Mesenchymal stem cell (in vitro differentiated cells and primary cell): ENCODE measurements at regions not wholly inside any gene's neighbourhood (a gene's known extent, or its start where the extent isn't known, plus 50 kb on each side); places are given as distances from the start of the nearest gene placed in this dataset.

Source experiments
- DNase-seq: peaks from one replicate; pipeline ENCODE4 v3.0.0-alpha.2; 2013
- H2AFZ ChIP-seq: one replicate; pipeline ENCODE4 v1.6.1; 2013; ENCODE audit warnings: low read depth, mild to moderate bottlenecking, control low read depth, inconsistent platforms, low read length, moderate library complexity
- H2AK5ac ChIP-seq: 2 replicates; pipeline ENCODE4 v1.6.1; 2013; ENCODE audit warnings: low read length, moderate library complexity, mild to moderate bottlenecking, inconsistent platforms; ENCODE audit not compliant: severe bottlenecking
- H2BK120ac ChIP-seq: one replicate; pipeline ENCODE4 v1.6.1; 2013; ENCODE audit warnings: low read depth, mild to moderate bottlenecking, inconsistent platforms, low read length, moderate library complexity
- H2BK12ac ChIP-seq, 2 experiments: one replicate each; pipeline ENCODE4 v1.6.1; 2013; ENCODE audit warnings: inconsistent platforms in 2 of 2, low read length in 2 of 2, mild to moderate bottlenecking in 2 of 2, moderate library complexity in 2 of 2, control low read depth in 1 of 2
- H2BK15ac ChIP-seq: one replicate; pipeline ENCODE4 v1.6.1; 2013; ENCODE audit warnings: mild to moderate bottlenecking, low read depth, inconsistent platforms; ENCODE audit not compliant: poor library complexity, severe bottlenecking
- H2BK5ac ChIP-seq: 2 replicates; pipeline ENCODE4 v1.6.1; 2013; ENCODE audit warnings: low read depth, mild to moderate bottlenecking, low read length, control low read depth, inconsistent platforms; ENCODE audit not compliant: poor library complexity, severe bottlenecking
- H3K14ac ChIP-seq, 2 experiments: one replicate each; pipeline ENCODE4 v1.6.1; 2013; ENCODE audit warnings: inconsistent platforms in 2 of 2, low read length in 2 of 2, control low read depth in 1 of 2, mild to moderate bottlenecking in 1 of 2, moderate library complexity in 1 of 2
- H3K18ac ChIP-seq, 2 experiments: one replicate each; pipeline ENCODE4 v1.6.1; 2013; ENCODE audit warnings: inconsistent platforms in 2 of 2, low read length in 2 of 2, control low read depth in 1 of 2, low read depth in 1 of 2, mild to moderate bottlenecking in 1 of 2
- H3K23ac ChIP-seq, 2 experiments: one replicate each; pipeline ENCODE4 v1.6.1; 2013; ENCODE audit warnings: inconsistent platforms in 2 of 2, low read length in 2 of 2, mild to moderate bottlenecking in 2 of 2, moderate library complexity in 2 of 2, control low read depth in 1 of 2
- H3K27ac ChIP-seq: 2 replicates; pipeline ENCODE4 v1.5.1; 2013; ENCODE audit warnings: mild to moderate bottlenecking, moderate library complexity, low read length, control low read depth, inconsistent platforms; ENCODE audit not compliant: poor library complexity, severe bottlenecking
- H3K27me3 ChIP-seq, 2 experiments: 2 replicates each; pipeline versions ENCODE4 v1.6.1 to v1.7.0; 2013; ENCODE audit warnings: low read length in 2 of 2, mild to moderate bottlenecking in 2 of 2, moderate library complexity in 2 of 2, control low read depth in 1 of 2, inconsistent platforms in 1 of 2; ENCODE audit not compliant: control insufficient read depth in 1 of 2, insufficient read depth in 1 of 2
- H3K36me3 ChIP-seq, 2 experiments: 2 replicates each; pipeline versions ENCODE4 v1.6.1 to v1.7.0; 2013; ENCODE audit warnings: low read length in 2 of 2, control low read depth in 1 of 2, inconsistent platforms in 1 of 2, low read depth in 1 of 2, mild to moderate bottlenecking in 1 of 2; ENCODE audit not compliant: insufficient read depth in 2 of 2, control insufficient read depth in 1 of 2
- H3K4ac ChIP-seq, 2 experiments: one replicate each; pipeline ENCODE4 v1.6.1; 2013; ENCODE audit warnings: inconsistent platforms in 2 of 2, low read length in 2 of 2, mild to moderate bottlenecking in 2 of 2, moderate library complexity in 2 of 2, control low read depth in 1 of 2, low read depth in 1 of 2
- H3K4me1 ChIP-seq: 2 replicates; pipeline ENCODE4 v1.6.1; 2013; ENCODE audit warnings: low read depth, low read length, control low read depth; ENCODE audit not compliant: control insufficient read depth, insufficient read depth
- H3K4me2 ChIP-seq: 2 replicates; pipeline ENCODE4 v1.6.1; 2013; ENCODE audit warnings: low read length, mild to moderate bottlenecking, inconsistent platforms; ENCODE audit not compliant: poor library complexity, severe bottlenecking
- H3K4me3 ChIP-seq, 2 experiments: 2 replicates each; pipeline versions ENCODE4 v1.5.1 to v1.7.0; 2013; ENCODE audit warnings: low read length in 2 of 2, mild to moderate bottlenecking in 2 of 2, control low read depth in 1 of 2, low read depth in 1 of 2; ENCODE audit not compliant: insufficient read depth in 1 of 2
- H3K79me1 ChIP-seq: replicated peaks from 2 replicates; pipeline ENCODE4 v1.6.1; 2013; ENCODE audit warnings: mild to moderate bottlenecking, control low read depth, low read length, inconsistent platforms; ENCODE audit not compliant: poor library complexity, severe bottlenecking
- H3K9ac ChIP-seq: 2 replicates; pipeline ENCODE4 v1.7.0; 2013; ENCODE audit warnings: mild to moderate bottlenecking, low read length, moderate library complexity
- H3K9me3 ChIP-seq: 2 replicates; pipeline ENCODE4 v1.7.0; 2013; ENCODE audit warnings: mild to moderate bottlenecking, low read length; ENCODE audit not compliant: control insufficient read depth
- H4K8ac ChIP-seq: one replicate; pipeline ENCODE4 v1.6.1; 2013; ENCODE audit warnings: inconsistent platforms, mild to moderate bottlenecking, low read length, moderate library complexity
- H4K91ac ChIP-seq: one replicate; pipeline ENCODE4 v1.6.1; 2013; ENCODE audit warnings: mild to moderate bottlenecking, low read length, inconsistent platforms
- WGBS: methylation state at CpG from one replicate; pipeline ENCODE4 v1.1.7; 2013; ENCODE audit warnings: mixed read lengths; 5-methylcytosine and 5-hydroxymethylcytosine counted together

- H3K23ac ChIP-seq = no peak overlapping the region
- H2BK15ac ChIP-seq = no peak overlapping the region
- peak overlapping the region; percentile 62 for H3K9ac ChIP-seq
- no peak overlapping the region for H3K4me2 ChIP-seq
- H2BK5ac ChIP-seq = no peak overlapping the region
- H2BK120ac ChIP-seq = no peak overlapping the region
- DNase-seq = peak; percentile 97
- no peak overlapping the region for H2BK12ac ChIP-seq
- H4K91ac ChIP-seq = no peak overlapping the region
- H3K4ac ChIP-seq = no peak overlapping the region
- no peaks in the 10 kb centered on the region for H3K79me1 ChIP-seq
- H2AK5ac ChIP-seq = no peak overlapping the region
- H3K4me1 ChIP-seq = peaks cover 13% of the 10 kb centered on the region
- no peak overlapping the region for H3K14ac ChIP-seq
- H3K4me3 ChIP-seq = no peak overlapping the region
- H4K8ac ChIP-seq = no peak overlapping the region
- no peak overlapping the region for H3K27ac ChIP-seq
- no peak overlapping the region for H2AFZ ChIP-seq
- no peaks in the 10 kb centered on the region for H3K36me3 ChIP-seq
- H3K9me3 ChIP-seq = no peaks in the 10 kb centered on the region
- H3K18ac ChIP-seq = no peak overlapping the region
- peaks cover 0 to 12% of the 10 kb centered on the region in 2 experiments for H3K27me3 ChIP-seq
- WGBS = 0% methylated on average over 2 of the region's 2 CpGs
Measured at GRCh38 chr4:15234856-15235126, 193.0 kb upstream of the C1QTNF7 start.

DNA sequence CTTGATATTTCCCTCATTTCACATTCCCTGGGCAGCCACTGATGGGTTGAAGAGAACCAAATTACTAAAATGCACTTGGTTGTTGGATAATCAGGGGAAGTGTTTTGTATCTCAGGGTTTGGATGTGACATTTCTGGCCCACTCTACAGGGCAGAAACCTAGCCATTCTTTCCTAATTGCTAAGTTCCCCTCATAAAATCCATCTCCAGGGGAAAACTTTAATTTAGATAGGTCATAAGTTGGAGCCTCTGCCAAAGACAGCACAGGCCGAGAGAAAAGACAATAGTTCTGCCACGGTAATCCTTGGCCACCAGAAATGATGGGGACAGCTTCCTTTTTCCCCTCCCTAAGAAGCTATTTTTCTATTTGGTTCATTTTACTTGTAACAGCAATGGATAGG lies 192.7 kb upstream of the C1QTNF7 start:
- Histone ChIP-seq H3K27me3 (peaks cover 0 to 12% of the 10 kb centered on the region in 2 experiments), H3K79me1 (no peaks in the 10 kb centered on the region), H2BK15ac (no peak overlapping the region), H3K23ac (no peak overlapping the region), H2BK120ac (peak overlapping the region; percentile 61), H3K4me1 (peaks cover 13% of the 10 kb centered on the region), H3K27ac (no peak overlapping the region), H2BK12ac (no peak overlapping the region), H3K18ac (peak overlapping the region in 1 of 2 experiments; percentile 33), H3K4me3 (no peak overlapping the region), H4K91ac (no peak overlapping the region), H2AK5ac (no peak overlapping the region), H3K36me3 (no peaks in the 10 kb centered on the region), H4K8ac (no peak overlapping the region), H3K9ac (peak overlapping the region; percentile 62), H2AFZ (no peak overlapping the region), H2BK5ac (no peak overlapping the region), H3K9me3 (no peaks in the 10 kb centered on the region), H3K4ac (no peak overlapping the region), H3K4me2 (no peak overlapping the region), H3K14ac (no peak overlapping the region)
- DNase-seq = no peak
- 100% methylated on average over 1 of the region's 2 CpGs for WGBS

- Histone ChIP-seq H2AFZ (no peak overlapping the region), H2BK5ac (no peak overlapping the region), H3K14ac (no peak overlapping the region), H4K8ac (no peak overlapping the region), H3K9ac (no peak overlapping the region), H3K9me3 (no peaks in the 10 kb centered on the region), H3K18ac (peak overlapping the region; percentile 3 to 63), H3K36me3 (no peaks in the 10 kb centered on the region), H3K4ac (no peak overlapping the region), H3K4me1 (peaks cover 10% of the 10 kb centered on the region), H4K91ac (no peak overlapping the region), H3K79me1 (no peaks in the 10 kb centered on the region), H3K23ac (no peak overlapping the region), H3K4me2 (no peak overlapping the region), H2BK12ac (peak overlapping the region; percentile 35 to 97), H2BK120ac (no peak overlapping the region), H3K27me3 (peaks cover 0 to 12% of the 10 kb centered on the region in 2 experiments), H3K4me3 (no peak overlapping the region), H3K27ac (no peak overlapping the region), H2AK5ac (no peak overlapping the region), H2BK15ac (peak overlapping the region; percentile 65)
- DNase-seq = no peak
- WGBS = 92% methylated on average over 3 of the region's 3 CpGs
Measured at GRCh38 chr4:15237648-15238230, 190.1 kb upstream of the C1QTNF7 start.

- no peaks in the 10 kb centered on the region for H3K9me3 ChIP-seq
- H2BK120ac ChIP-seq = no peak overlapping the region
- H2AK5ac ChIP-seq = no peak overlapping the region
- no peak overlapping the region for H3K9ac ChIP-seq
- H3K4me3 ChIP-seq = no peak overlapping the region
- peaks cover 0 to 12% of the 10 kb centered on the region in 2 experiments for H3K27me3 ChIP-seq
- H3K18ac ChIP-seq = peak overlapping the region in 1 of 2 experiments; percentile 80
- no peak overlapping the region for H3K4me2 ChIP-seq
- peak overlapping the region; percentile 29 for H4K91ac ChIP-seq
- no peaks in the 10 kb centered on the region for H3K36me3 ChIP-seq
- DNase-seq = peak; percentile 75
- H3K79me1 ChIP-seq = no peaks in the 10 kb centered on the region
- H3K23ac ChIP-seq = no peak overlapping the region
- H3K4ac ChIP-seq = peak overlapping the region in 1 of 2 experiments; percentile 91
- no peak overlapping the region for H3K27ac ChIP-seq
- H2AFZ ChIP-seq = no peak overlapping the region
- no peak overlapping the region for H4K8ac ChIP-seq
- H2BK5ac ChIP-seq = no peak overlapping the region
- H2BK12ac ChIP-seq = peak overlapping the region; percentile 4 to 94
- WGBS = 38% methylated on average over 1 of the region's 3 CpGs
- H3K14ac ChIP-seq = peak overlapping the region in 1 of 2 experiments; percentile 62
- H2BK15ac ChIP-seq = peak overlapping the region; percentile 1
- H3K4me1 ChIP-seq = peaks cover 5% of the 10 kb centered on the region
Measured at GRCh38 chr4:15238720-15239119, 189.1 kb upstream of the C1QTNF7 start.
